Peyer's patch (tissue), 4 donors: ENCODE measurements at regions not wholly inside any gene's neighbourhood (a gene's known extent, or its start where the extent isn't known, plus 50 kb on each side); places are given as distances from the start of the nearest gene placed in this dataset.

Experiments used
- CTCF ChIP-seq, 6 experiments: fragments of 450-650 bp in 4 of 6; fragments of 200-600 bp in 2 of 6; sonication (generic) in 1 of 6; IDR thresholded peaks; one replicate each; pipeline ENCODE4 v1.5.1; 2017 to 2019; ENCODE audit warnings: antibody characterized with exemption in 6 of 6, mild to moderate bottlenecking in 3 of 6, moderate library complexity in 1 of 6
- POLR2A ChIP-seq, 2 donors: fragments of 450-650 bp; IDR thresholded peaks; one replicate each; pipeline ENCODE4 v1.5.1; 2017; ENCODE audit warnings: antibody characterized with exemption in 2 of 2, mild to moderate bottlenecking in 2 of 2, moderate library complexity in 2 of 2

- TF ChIP-seq CTCF (IDR thresholded peaks at IDR 0.05) (no peak), POLR2A (IDR thresholded peaks at IDR 0.05) (no peak)
Observed at GRCh38 chr9:117835798-117836197, 131.6 kb downstream of the TLR4 start.
